ENCODE measurements at regions not wholly inside any gene's neighbourhood (a gene's known extent, or its start where the extent isn't known, plus 50 kb on each side); places are given as distances from the start of the nearest gene placed in this dataset.

DNA sequence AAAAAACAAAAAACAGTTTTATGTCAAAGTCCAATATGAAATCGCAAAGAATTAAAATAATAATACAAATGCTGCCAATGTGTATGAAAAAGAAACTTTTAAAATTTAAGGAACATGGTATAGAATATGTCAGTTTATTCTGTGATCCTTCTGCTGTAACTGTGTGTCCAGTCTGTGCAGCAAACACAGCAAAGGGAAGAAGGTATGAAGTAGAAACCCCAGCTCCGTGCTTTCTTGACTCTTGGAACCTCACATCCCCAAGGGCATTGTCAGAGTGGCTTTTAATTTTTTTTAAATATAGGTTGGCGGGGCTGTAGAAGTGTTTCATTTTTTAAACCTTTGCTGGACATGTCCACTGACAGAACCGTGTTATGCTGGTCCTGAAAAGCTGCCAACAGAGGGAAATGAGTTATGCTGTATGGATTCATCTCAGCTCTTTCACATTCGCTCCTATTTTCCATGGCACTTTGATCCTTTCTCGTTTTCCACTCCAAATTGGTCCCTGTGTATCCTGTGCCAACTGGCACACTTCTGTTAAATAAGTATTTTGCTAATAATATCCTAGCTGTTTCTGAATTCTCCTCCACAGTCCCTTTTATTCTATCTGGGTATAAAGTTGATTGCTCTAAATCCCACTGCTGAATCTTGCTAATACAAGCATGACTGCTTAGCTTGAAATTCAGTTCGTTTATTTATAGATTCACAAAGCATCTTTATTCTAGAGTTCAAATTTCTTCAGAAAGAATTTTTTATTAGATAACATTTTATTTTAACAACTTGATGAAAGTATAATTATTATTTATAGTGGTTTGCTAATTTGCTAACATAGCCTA lies 127.0 kb upstream of the DDIT4L start:
- Histone ChIP-seq H2AFZ (ENCODE audit: low read depth) (peak overlapping the region; percentile 78), H3K4me3 (ENCODE audit: low read depth in 2 of 2, low read length in 1 of 2) (peak overlapping the region in 1 of 2 experiments; percentile 40; a peak in 2 of 4 replicates)

DNA sequence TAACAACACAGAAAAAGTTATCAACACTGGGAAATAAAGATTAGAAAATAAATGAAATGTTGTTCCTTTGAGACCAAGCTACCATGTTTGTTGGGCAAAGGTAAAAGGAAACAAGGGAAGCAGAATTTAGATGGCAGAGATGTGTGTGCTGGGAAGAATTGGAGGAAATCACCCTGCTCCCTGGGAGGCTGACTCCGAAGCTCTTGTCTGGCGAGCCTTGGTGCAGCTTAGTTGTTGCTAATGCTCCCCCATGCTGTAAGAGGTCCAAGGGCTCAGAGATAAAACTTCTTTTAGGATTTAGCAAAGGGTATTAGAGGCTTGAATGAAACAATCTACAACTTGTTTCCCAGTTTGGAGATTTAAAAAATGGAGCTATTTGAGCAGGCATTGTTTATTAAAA lies 123.8 kb upstream of the DDIT4L start:
- Histone ChIP-seq H3K4me3 (ENCODE audit: low read depth in 2 of 2, low read length in 1 of 2) (no peak overlapping the region), H3K27me3 (ENCODE audit: insufficient read depth) (no peaks in the 10 kb centered on the region), H3F3A (replicated peaks; ENCODE audit: insufficient read depth) (peaks cover 3% of the 10 kb centered on the region), H4K20me1 (ENCODE audit: insufficient read depth) (no peaks in the 10 kb centered on the region), H3K9me2 (no peaks in the 10 kb centered on the region), H2AFZ (ENCODE audit: low read depth) (no peak overlapping the region), H3K9me3 (no peaks in the 10 kb centered on the region), H3K27ac (ENCODE audit: low read depth in 2 of 2, low read length in 1 of 2) (no peak overlapping the region), H3K79me2 (ENCODE audit: insufficient read depth) (no peaks in the 10 kb centered on the region), H3K36me3 (replicated peaks in 1 of 2; ENCODE audit: control insufficient read depth in 1 of 2, insufficient read depth in 2 of 2, low read length in 1 of 2) (no peaks in the 10 kb centered on the region), H3K4me2 (no peak overlapping the region), H3K4me1 (ENCODE audit: control insufficient read depth in 1 of 2, insufficient read depth in 2 of 2, low read depth in 1 of 2, low read length in 1 of 2) (peaks cover 0 to 3% of the 10 kb centered on the region in 2 experiments; a peak in 2 of 4 replicates), H3K9ac (no peak overlapping the region)
- CTCF ChIA-PET: interaction anchor here (0.9 kb wide), 1 partner anchor 14 kb away, joined by 3 read pairs; no protein-coding TSS in a partner anchor
- 91% methylated on average over 2 of the region's 2 CpGs for WGBS (ENCODE audit: low lambda C conversion rate)
- POLR2A ChIA-PET: no interaction called here
- no peak for DNase-seq
- TF ChIP-seq, protein P1, sequence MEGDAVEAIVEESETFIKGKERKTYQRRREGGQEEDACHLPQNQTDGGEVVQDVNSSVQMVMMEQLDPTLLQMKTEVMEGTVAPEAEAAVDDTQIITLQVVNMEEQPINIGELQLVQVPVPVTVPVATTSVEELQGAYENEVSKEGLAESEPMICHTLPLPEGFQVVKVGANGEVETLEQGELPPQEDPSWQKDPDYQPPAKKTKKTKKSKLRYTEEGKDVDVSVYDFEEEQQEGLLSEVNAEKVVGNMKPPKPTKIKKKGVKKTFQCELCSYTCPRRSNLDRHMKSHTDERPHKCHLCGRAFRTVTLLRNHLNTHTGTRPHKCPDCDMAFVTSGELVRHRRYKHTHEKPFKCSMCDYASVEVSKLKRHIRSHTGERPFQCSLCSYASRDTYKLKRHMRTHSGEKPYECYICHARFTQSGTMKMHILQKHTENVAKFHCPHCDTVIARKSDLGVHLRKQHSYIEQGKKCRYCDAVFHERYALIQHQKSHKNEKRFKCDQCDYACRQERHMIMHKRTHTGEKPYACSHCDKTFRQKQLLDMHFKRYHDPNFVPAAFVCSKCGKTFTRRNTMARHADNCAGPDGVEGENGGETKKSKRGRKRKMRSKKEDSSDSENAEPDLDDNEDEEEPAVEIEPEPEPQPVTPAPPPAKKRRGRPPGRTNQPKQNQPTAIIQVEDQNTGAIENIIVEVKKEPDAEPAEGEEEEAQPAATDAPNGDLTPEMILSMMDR (IDR thresholded peaks at IDR 0.05): no peak
- TF ChIP-seq SIN3A (IDR thresholded peaks at IDR 0.05; ENCODE audit: borderline replicate concordance, low read depth, low read length) (no peak), RFX5 (IDR thresholded peaks at IDR 0.05; ENCODE audit: low read length) (no peak), EP300 (IDR thresholded peaks at IDR 0.05; ENCODE audit: borderline replicate concordance in 1 of 2, low read depth in 1 of 2, low read length in 1 of 2) (no peak), EZH2phosphoT487 (IDR thresholded peaks at IDR 0.05; ENCODE audit: borderline replicate concordance, low read depth) (no peak), RCOR1 (IDR thresholded peaks at IDR 0.05; ENCODE audit: low read length) (no peak), MXI1 (IDR thresholded peaks at IDR 0.05; ENCODE audit: low read depth, low read length) (no peak), GABPA (IDR thresholded peaks at IDR 0.05; ENCODE audit: low read depth) (no peak), NFIC (IDR thresholded peaks at IDR 0.05; ENCODE audit: borderline replicate concordance) (no peak)
- TF ChIP-seq, protein P2, sequence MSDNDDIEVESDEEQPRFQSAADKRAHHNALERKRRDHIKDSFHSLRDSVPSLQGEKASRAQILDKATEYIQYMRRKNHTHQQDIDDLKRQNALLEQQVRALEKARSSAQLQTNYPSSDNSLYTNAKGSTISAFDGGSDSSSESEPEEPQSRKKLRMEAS (IDR thresholded peaks at IDR 0.05; ENCODE audit: low read depth): no peak
- TF ChIP-seq, protein P3, sequence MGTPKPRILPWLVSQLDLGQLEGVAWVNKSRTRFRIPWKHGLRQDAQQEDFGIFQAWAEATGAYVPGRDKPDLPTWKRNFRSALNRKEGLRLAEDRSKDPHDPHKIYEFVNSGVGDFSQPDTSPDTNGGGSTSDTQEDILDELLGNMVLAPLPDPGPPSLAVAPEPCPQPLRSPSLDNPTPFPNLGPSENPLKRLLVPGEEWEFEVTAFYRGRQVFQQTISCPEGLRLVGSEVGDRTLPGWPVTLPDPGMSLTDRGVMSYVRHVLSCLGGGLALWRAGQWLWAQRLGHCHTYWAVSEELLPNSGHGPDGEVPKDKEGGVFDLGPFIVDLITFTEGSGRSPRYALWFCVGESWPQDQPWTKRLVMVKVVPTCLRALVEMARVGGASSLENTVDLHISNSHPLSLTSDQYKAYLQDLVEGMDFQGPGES (IDR thresholded peaks at IDR 0.05; ENCODE audit: low read depth, low read length): no peak

More for the DNA sequence above, 127.0 kb upstream of the DDIT4L start:
- Histone ChIP-seq H3K27ac (ENCODE audit: low read depth in 2 of 2, low read length in 1 of 2) (peak overlapping the region; percentile 26 to 53; a peak in 2 of 4 replicates), H3K9me2 (no peaks in the 10 kb centered on the region), H3F3A (replicated peaks; ENCODE audit: insufficient read depth) (peaks cover 3% of the 10 kb centered on the region), H3K9ac (0 out of 2 replicates have a peak overlapping the region, but pooled peaks have one; percentile 22), H3K27me3 (ENCODE audit: insufficient read depth) (no peaks in the 10 kb centered on the region), H3K4me1 (ENCODE audit: control insufficient read depth in 1 of 2, insufficient read depth in 2 of 2, low read depth in 1 of 2, low read length in 1 of 2) (peaks cover 0 to 3% of the 10 kb centered on the region in 2 experiments; a peak in 2 of 4 replicates), H4K20me1 (ENCODE audit: insufficient read depth) (no peaks in the 10 kb centered on the region), H3K9me3 (no peaks in the 10 kb centered on the region), H3K79me2 (ENCODE audit: insufficient read depth) (no peaks in the 10 kb centered on the region), H3K36me3 (replicated peaks in 1 of 2; ENCODE audit: control insufficient read depth in 1 of 2, insufficient read depth in 2 of 2, low read length in 1 of 2) (no peaks in the 10 kb centered on the region), H3K4me2 (peak overlapping the region; percentile 53)
- TF ChIP-seq, protein P4, sequence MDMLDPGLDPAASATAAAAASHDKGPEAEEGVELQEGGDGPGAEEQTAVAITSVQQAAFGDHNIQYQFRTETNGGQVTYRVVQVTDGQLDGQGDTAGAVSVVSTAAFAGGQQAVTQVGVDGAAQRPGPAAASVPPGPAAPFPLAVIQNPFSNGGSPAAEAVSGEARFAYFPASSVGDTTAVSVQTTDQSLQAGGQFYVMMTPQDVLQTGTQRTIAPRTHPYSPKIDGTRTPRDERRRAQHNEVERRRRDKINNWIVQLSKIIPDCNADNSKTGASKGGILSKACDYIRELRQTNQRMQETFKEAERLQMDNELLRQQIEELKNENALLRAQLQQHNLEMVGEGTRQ (IDR thresholded peaks at IDR 0.05; ENCODE audit: borderline replicate concordance, low read depth, low read length): no peak
- TF ChIP-seq NFIC (IDR thresholded peaks at IDR 0.05; ENCODE audit: borderline replicate concordance) (peak; percentile 6; the same call in 1 of the 2 replicates), CHD2 (IDR thresholded peaks at IDR 0.05; ENCODE audit: low read length, partially characterized antibody) (no peak)
- POLR2A ChIA-PET: no interaction called here
- 44% methylated on average over 7 of the region's 7 CpGs for WGBS (ENCODE audit: low lambda C conversion rate)
- no peak for DNase-seq
- CTCF ChIA-PET: interaction anchor here (0.9 to 1.1 kb wide), 2 partner anchors 10 to 13 kb away, joined by 3 read pairs; no protein-coding TSS in a partner anchor
